ENCODE measurements at regions not wholly inside any gene's neighbourhood (a gene's known extent, or its start where the extent isn't known, plus 50 kb on each side); places are given as distances from the start of the nearest gene placed in this dataset.
A peak's percentile ranks its signal among the peaks of the same experiment; 100 is the strongest.

GRCh38 chr6:51490101-51490500 lies 597.3 kb downstream of the PKHD1 start:
- H3K27ac Mint-ChIP-seq: no peak overlapping the region
- H3K4me3 Mint-ChIP-seq: no peak overlapping the region
- H3K4me1 Mint-ChIP-seq: peaks cover 4% of the 10 kb centered on the region
- peaks cover 14% of the 10 kb centered on the region for H3K9me3 Mint-ChIP-seq
- H3K27me3 Mint-ChIP-seq (ENCODE audit: low read depth): peaks cover 5% of the 10 kb centered on the region
- TF ChIP-seq CTCF (IDR thresholded peaks at IDR 0.05; ENCODE audit: unreplicated experiment in 3 of 3): no peak
- peaks cover 4% of the 10 kb centered on the region for H3K36me3 Mint-ChIP-seq (ENCODE audit: low read depth)

- H3K4me3 Mint-ChIP-seq: no peak overlapping the region
- H3K27me3 Mint-ChIP-seq (ENCODE audit: low read depth): peaks cover 5% of the 10 kb centered on the region
- no peaks in the 10 kb centered on the region for H3K36me3 Mint-ChIP-seq (ENCODE audit: low read depth)
- peak in 1 of 3 experiments; percentile 12 for TF ChIP-seq CTCF (IDR thresholded peaks at IDR 0.05; ENCODE audit: unreplicated experiment in 3 of 3)
- H3K27ac Mint-ChIP-seq: no peak overlapping the region
- H3K9me3 Mint-ChIP-seq: no peaks in the 10 kb centered on the region
- H3K4me1 Mint-ChIP-seq: peaks cover 13% of the 10 kb centered on the region
Measured at GRCh38 chr6:51494342-51494741, 593.1 kb downstream of the PKHD1 start.

GRCh38 chr6:51495096-51495495 lies 592.3 kb downstream of the PKHD1 start:
- no peak for TF ChIP-seq CTCF (IDR thresholded peaks at IDR 0.05; ENCODE audit: unreplicated experiment in 3 of 3)
- Mint-ChIP-seq H3K4me1 (peaks cover 13% of the 10 kb centered on the region), H3K27ac (peak overlapping the region in 2 of 3 experiments; percentile 37 to 50), H3K4me3 (no peak overlapping the region), H3K27me3 (ENCODE audit: low read depth) (peaks cover 5% of the 10 kb centered on the region), H3K9me3 (no peaks in the 10 kb centered on the region), H3K36me3 (ENCODE audit: low read depth) (no peaks in the 10 kb centered on the region)

- no peak for TF ChIP-seq CTCF (IDR thresholded peaks at IDR 0.05; ENCODE audit: unreplicated experiment in 3 of 3)
- peaks cover 5% of the 10 kb centered on the region for H3K27me3 Mint-ChIP-seq (ENCODE audit: low read depth)
- no peak overlapping the region for H3K4me3 Mint-ChIP-seq
- H3K4me1 Mint-ChIP-seq: peaks cover 13% of the 10 kb centered on the region
- H3K36me3 Mint-ChIP-seq (ENCODE audit: low read depth): no peaks in the 10 kb centered on the region
- no peaks in the 10 kb centered on the region for H3K9me3 Mint-ChIP-seq
- peak overlapping the region in 1 of 3 experiments; percentile 6 for H3K27ac Mint-ChIP-seq
Measured at GRCh38 chr6:51495610-51496396, 591.6 kb downstream of the PKHD1 start.

GRCh38 chr6:51502996-51503395 lies 584.4 kb downstream of the PKHD1 start:
- Mint-ChIP-seq H3K4me3 (no peak overlapping the region), H3K27me3 (ENCODE audit: low read depth) (no peaks in the 10 kb centered on the region), H3K4me1 (no peaks in the 10 kb centered on the region), H3K9me3 (peaks cover 9% of the 10 kb centered on the region), H3K36me3 (ENCODE audit: low read depth) (no peaks in the 10 kb centered on the region), H3K27ac (no peak overlapping the region)
- TF ChIP-seq CTCF (IDR thresholded peaks at IDR 0.05; ENCODE audit: unreplicated experiment in 3 of 3): no peak

- Mint-ChIP-seq H3K36me3 (ENCODE audit: low read depth) (no peaks in the 10 kb centered on the region), H3K27me3 (ENCODE audit: low read depth) (no peaks in the 10 kb centered on the region), H3K9me3 (peaks cover 9% of the 10 kb centered on the region), H3K4me3 (no peak overlapping the region), H3K4me1 (no peaks in the 10 kb centered on the region), H3K27ac (no peak overlapping the region)
- TF ChIP-seq CTCF (IDR thresholded peaks at IDR 0.05; ENCODE audit: unreplicated experiment in 3 of 3): no peak
Measured at GRCh38 chr6:51505434-51505833, 582.0 kb downstream of the PKHD1 start.

Measured in nephron (organoid).